Prostate gland (tissue), 2 donors: ENCODE measurements at regions not wholly inside any gene's neighbourhood (a gene's known extent, or its start where the extent isn't known, plus 50 kb on each side); places are given as distances from the start of the nearest gene placed in this dataset.

Source experiments
- DNase-seq: peaks from one replicate; pipeline ENCODE4 v3.0.0-alpha.2; 2019; ENCODE audit warnings: low spot score
- H3K27ac ChIP-seq, 2 donors: fragments of 200-600 bp; sonication (generic); 2 replicates each; pipeline ENCODE4 v1.5.1; 2017 to 2019
- H3K27me3 ChIP-seq: fragments of 200-600 bp; sonication (generic); replicated peaks from 2 replicates; pipeline ENCODE4 v1.5.1; 2019; ENCODE audit not compliant: insufficient read depth
- H3K36me3 ChIP-seq, 2 donors: fragments of 200-600 bp; sonication (generic); 1 replicate in 1 of 2; 2 replicates in 1 of 2; pipeline versions ENCODE4 v1.5.1 to v1.8.1; 2017 to 2019
- H3K4me1 ChIP-seq: fragments of 200-600 bp; sonication (generic); replicated peaks from 2 replicates; pipeline ENCODE4 v1.5.1; 2019
- H3K4me3 ChIP-seq, 2 donors: fragments of 200-600 bp; sonication (generic); 2 replicates each; pipeline ENCODE4 v1.5.1; 2017 to 2019
- H3K9me3 ChIP-seq: fragments of 200-600 bp; sonication (generic); 2 replicates; pipeline ENCODE4 v1.5.1; 2017
- POLR2A ChIP-seq: fragments of 450-650 bp; IDR thresholded peaks from one replicate; pipeline ENCODE4 v1.6.1; 2016; ENCODE audit warnings: antibody characterized with exemption, mild to moderate bottlenecking
- POLR2AphosphoS5 ChIP-seq: sonication (generic); formaldehyde crosslinking; IDR thresholded peaks from one replicate; pipeline ENCODE4 v1.6.1; 2017; ENCODE audit warnings: antibody characterized with exemption
- WGBS: methylation state at CpG from one replicate; pipeline ENCODE4 v1.1.5; 2018; 5-methylcytosine and 5-hydroxymethylcytosine counted together
- intact Hi-C: fragments of 100-400 bp; cut with DNase I; formaldehyde crosslinking; loops from one replicate; pipeline ENCODE4 v1.14.2; 2022
- TF ChIP-seq, protein P1 (sequence below), 4 experiments: fragments of 200-600 bp in 2 of 4; fragments of 450-650 bp in 2 of 4; sonication (generic) in 2 of 4; IDR thresholded peaks; 1 replicate in 3 of 4; 2 replicates in 1 of 4; pipeline ENCODE4 v1.5.1; 2016 to 2019; ENCODE audit warnings: antibody characterized with exemption in 4 of 4, mild to moderate bottlenecking in 2 of 4, moderate library complexity in 2 of 4

DNA sequence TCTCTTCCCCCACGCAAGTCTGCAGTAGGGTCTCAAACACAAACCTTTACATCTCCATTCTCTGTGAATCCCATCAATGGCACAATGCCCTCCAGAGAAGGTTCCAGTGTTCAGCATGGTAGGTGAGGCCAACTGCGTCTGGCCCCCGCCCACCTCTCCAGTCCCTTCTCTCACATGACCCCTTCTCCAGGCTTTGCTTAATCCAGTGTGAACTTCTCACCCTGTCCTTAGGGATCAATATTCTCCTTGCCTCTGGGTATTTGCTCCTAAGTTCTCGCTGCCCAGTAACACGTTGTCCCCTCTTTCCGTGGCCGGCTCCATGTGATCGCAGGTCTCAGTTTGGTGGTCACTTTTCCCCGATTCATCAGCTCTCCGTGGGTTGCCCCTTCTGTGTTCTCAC is 225.1 kb upstream of the PMEPA1 start:
- H3K36me3 ChIP-seq = no peaks in the 10 kb centered on the region
- H3K27me3 ChIP-seq = no peaks in the 10 kb centered on the region
- intact Hi-C loops = no loop called here
- H3K27ac ChIP-seq = no peak overlapping the region
- TF ChIP-seq POLR2A = no peak
- TF ChIP-seq POLR2AphosphoS5 = no peak
- TF ChIP-seq, protein P1, sequence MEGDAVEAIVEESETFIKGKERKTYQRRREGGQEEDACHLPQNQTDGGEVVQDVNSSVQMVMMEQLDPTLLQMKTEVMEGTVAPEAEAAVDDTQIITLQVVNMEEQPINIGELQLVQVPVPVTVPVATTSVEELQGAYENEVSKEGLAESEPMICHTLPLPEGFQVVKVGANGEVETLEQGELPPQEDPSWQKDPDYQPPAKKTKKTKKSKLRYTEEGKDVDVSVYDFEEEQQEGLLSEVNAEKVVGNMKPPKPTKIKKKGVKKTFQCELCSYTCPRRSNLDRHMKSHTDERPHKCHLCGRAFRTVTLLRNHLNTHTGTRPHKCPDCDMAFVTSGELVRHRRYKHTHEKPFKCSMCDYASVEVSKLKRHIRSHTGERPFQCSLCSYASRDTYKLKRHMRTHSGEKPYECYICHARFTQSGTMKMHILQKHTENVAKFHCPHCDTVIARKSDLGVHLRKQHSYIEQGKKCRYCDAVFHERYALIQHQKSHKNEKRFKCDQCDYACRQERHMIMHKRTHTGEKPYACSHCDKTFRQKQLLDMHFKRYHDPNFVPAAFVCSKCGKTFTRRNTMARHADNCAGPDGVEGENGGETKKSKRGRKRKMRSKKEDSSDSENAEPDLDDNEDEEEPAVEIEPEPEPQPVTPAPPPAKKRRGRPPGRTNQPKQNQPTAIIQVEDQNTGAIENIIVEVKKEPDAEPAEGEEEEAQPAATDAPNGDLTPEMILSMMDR (IDR thresholded peaks at IDR 0.05) = no peak
- no peaks in the 10 kb centered on the region for H3K9me3 ChIP-seq
- no peak overlapping the region for H3K4me3 ChIP-seq
- DNase-seq = no peak
- WGBS = 85% methylated on average over 10 of the region's 10 CpGs
- H3K4me1 ChIP-seq = no peaks in the 10 kb centered on the region

GRCh38 chr20:57934007-57934805 is 224.4 kb upstream of the PMEPA1 start:
- H3K27ac ChIP-seq = no peak overlapping the region
- H3K27me3 ChIP-seq = no peaks in the 10 kb centered on the region
- DNase-seq = no peak
- no peaks in the 10 kb centered on the region for H3K4me1 ChIP-seq
- no peaks in the 10 kb centered on the region for H3K9me3 ChIP-seq
- WGBS = 76% methylated on average over 10 of the region's 10 CpGs
- intact Hi-C loops = no loop called here
- no peaks in the 10 kb centered on the region for H3K36me3 ChIP-seq
- TF ChIP-seq POLR2AphosphoS5 (no peak), POLR2A (no peak)
- TF ChIP-seq, protein P1 (IDR thresholded peaks at IDR 0.05) = no peak
- no peak overlapping the region for H3K4me3 ChIP-seq

- intact Hi-C loops = no loop called here
- TF ChIP-seq POLR2AphosphoS5 (no peak), POLR2A (no peak)
- TF ChIP-seq, protein P1 (IDR thresholded peaks at IDR 0.05) = no peak
- Histone ChIP-seq H3K9me3 (no peaks in the 10 kb centered on the region), H3K4me3 (no peak overlapping the region), H3K27me3 (no peaks in the 10 kb centered on the region), H3K36me3 (no peaks in the 10 kb centered on the region), H3K4me1 (no peaks in the 10 kb centered on the region), H3K27ac (no peak overlapping the region)
- 95% methylated on average over 17 of the region's 17 CpGs for WGBS
- no peak for DNase-seq
Observed at GRCh38 chr20:57932227-57932864, 222.5 kb upstream of the PMEPA1 start.

DNA sequence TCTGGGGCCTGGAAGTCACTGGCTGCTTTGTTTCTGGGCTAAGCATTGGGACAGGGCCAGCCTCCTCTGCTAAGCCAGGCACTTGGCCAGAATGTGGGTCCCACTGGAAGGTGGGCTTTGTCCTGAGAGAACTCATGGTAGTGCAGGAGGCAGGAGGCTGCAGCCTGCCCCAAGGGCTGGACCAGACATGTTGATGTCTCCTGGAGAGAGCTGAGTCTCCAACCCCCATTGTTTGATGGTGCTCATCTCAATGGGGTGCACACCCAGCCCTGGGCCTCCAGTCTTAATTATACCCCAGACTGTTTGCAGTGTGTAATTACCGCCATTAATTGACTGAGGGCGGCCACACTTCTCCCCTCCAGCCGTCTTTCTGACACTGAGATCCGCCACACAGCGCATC is 220.5 kb upstream of the PMEPA1 start:
- WGBS = 83% methylated on average over 5 of the region's 5 CpGs
- DNase-seq = no peak
- Histone ChIP-seq H3K9me3 (no peaks in the 10 kb centered on the region), H3K4me1 (no peaks in the 10 kb centered on the region), H3K36me3 (no peaks in the 10 kb centered on the region), H3K27ac (no peak overlapping the region), H3K4me3 (no peak overlapping the region), H3K27me3 (no peaks in the 10 kb centered on the region)
- intact Hi-C loops = no loop called here
- TF ChIP-seq, protein P1 (IDR thresholded peaks at IDR 0.05) = no peak
- TF ChIP-seq POLR2AphosphoS5 (no peak), POLR2A (no peak)
